Loucy (cell line): ENCODE measurements at regions not wholly inside any gene's neighbourhood (a gene's known extent, or its start where the extent isn't known, plus 50 kb on each side); places are given as distances from the start of the nearest gene placed in this dataset.

Experiments
- H2AFZ ChIP-seq: fragments of 200-600 bp; sonication (generic); 2 replicates; pipeline ENCODE4 v1.6.0; 2016; ENCODE audit warnings: antibody characterized with exemption, mild to moderate bottlenecking, low read length, moderate library complexity
- H3F3A ChIP-seq: fragments of 200-600 bp; 2 replicates; pipeline ENCODE4 v1.6.0; 2016; ENCODE audit warnings: antibody characterized with exemption, low read depth, mild to moderate bottlenecking
- H3K27me3 ChIP-seq: fragments of 200-600 bp; sonication (generic); 2 replicates; pipeline ENCODE4 v1.6.1; 2014; ENCODE audit warnings: low read length, mild to moderate bottlenecking; ENCODE audit not compliant: insufficient read depth, poor library complexity, severe bottlenecking
- H3K36me3 ChIP-seq: fragments of 200-600 bp; sonication (generic); 2 replicates; pipeline ENCODE4 v1.6.1; 2016; ENCODE audit warnings: low read length; ENCODE audit not compliant: insufficient read depth
- H3K4me1 ChIP-seq: fragments of 200-600 bp; sonication (generic); 2 replicates; pipeline ENCODE4 v1.5.1; 2014; ENCODE audit warnings: low read length, mild to moderate bottlenecking; ENCODE audit not compliant: insufficient read depth, poor library complexity, severe bottlenecking
- H3K4me2 ChIP-seq: fragments of 200-600 bp; sonication (generic); 2 replicates; pipeline ENCODE4 v1.6.0; 2014; ENCODE audit warnings: antibody characterized with exemption, low read length, low read depth, mild to moderate bottlenecking; ENCODE audit not compliant: poor library complexity, severe bottlenecking
- H3K4me3 ChIP-seq: fragments of 200-600 bp; sonication (generic); 2 replicates; pipeline ENCODE4 v1.5.1; 2014; ENCODE audit warnings: low read length, mild to moderate bottlenecking, mixed read lengths; ENCODE audit not compliant: poor library complexity, severe bottlenecking
- H3K79me2 ChIP-seq: fragments of 200-600 bp; sonication (generic); 2 replicates; pipeline ENCODE4 v1.6.1; 2014; ENCODE audit warnings: low read length; ENCODE audit not compliant: insufficient read depth
- H3K9ac ChIP-seq: fragments of 200-600 bp; sonication (generic); 2 replicates; pipeline ENCODE4 v1.6.0; 2014; ENCODE audit warnings: mild to moderate bottlenecking, low read depth, low read length, moderate library complexity; ENCODE audit not compliant: poor library complexity, severe bottlenecking
- H3K9me2 ChIP-seq: fragments of 200-600 bp; sonication (generic); replicated peaks from 2 replicates; pipeline ENCODE4 v1.6.1; 2016; ENCODE audit warnings: low read depth, low read length, mixed read lengths
- H3K9me3 ChIP-seq: fragments of 200-600 bp; sonication (generic); 2 replicates; pipeline ENCODE4 v1.6.1; 2014; ENCODE audit warnings: mild to moderate bottlenecking, antibody characterized with exemption, low read length, low read depth; ENCODE audit not compliant: insufficient read depth
- H4K20me1 ChIP-seq: fragments of 200-600 bp; sonication (generic); 2 replicates; pipeline ENCODE4 v1.6.0; 2014; ENCODE audit warnings: antibody characterized with exemption, low read length, mild to moderate bottlenecking; ENCODE audit not compliant: insufficient read depth, poor library complexity, severe bottlenecking
- CTCF ChIP-seq: fragments of 200-600 bp; sonication (generic); conservative IDR thresholded peaks from 2 replicates; pipeline ENCODE4 v1.5.1; 2014; ENCODE audit warnings: mild to moderate bottlenecking, antibody characterized with exemption, low read length
- EZH2phosphoT487 ChIP-seq: fragments of 200-600 bp; IDR thresholded peaks from 2 replicates; pipeline ENCODE4 v1.6.1; 2018; ENCODE audit warnings: antibody characterized with exemption, mild to moderate bottlenecking, moderate library complexity, borderline replicate concordance

- Histone ChIP-seq H3K27me3 (no peaks in the 10 kb centered on the region), H3K9me3 (no peaks in the 10 kb centered on the region), H4K20me1 (no peaks in the 10 kb centered on the region), H3K9me2 (no peaks in the 10 kb centered on the region), H3K4me1 (no peaks in the 10 kb centered on the region), H3F3A (no peaks in the 10 kb centered on the region), H3K4me3 (no peak overlapping the region), H2AFZ (no peak overlapping the region), H3K36me3 (no peaks in the 10 kb centered on the region), H3K79me2 (no peaks in the 10 kb centered on the region), H3K9ac (no peak overlapping the region), H3K4me2 (no peak overlapping the region)
- no peak for TF ChIP-seq EZH2phosphoT487
- no peak for TF ChIP-seq CTCF
Measured at GRCh38 chr4:30471861-30472260, 248.3 kb upstream of the PCDH7 start.

- Histone ChIP-seq H3K4me2 (no peak overlapping the region), H4K20me1 (no peaks in the 10 kb centered on the region), H3K4me1 (no peaks in the 10 kb centered on the region)
Measured at GRCh38 chr4:30473225-30473624, 246.9 kb upstream of the PCDH7 start.

GRCh38 chr4:30495251-30495650, 224.9 kb upstream of the PCDH7 start:
- no peaks in the 10 kb centered on the region for H3K9me2 ChIP-seq
- no peak overlapping the region for H3K4me3 ChIP-seq
- H3K9ac ChIP-seq, result no peak overlapping the region
- no peaks in the 10 kb centered on the region for H3K79me2 ChIP-seq
- no peak overlapping the region for H2AFZ ChIP-seq
- no peaks in the 10 kb centered on the region for H3F3A ChIP-seq
- TF ChIP-seq EZH2phosphoT487 (no peak), CTCF (no peak)
- no peaks in the 10 kb centered on the region for H3K36me3 ChIP-seq
- H3K4me2 ChIP-seq, result no peak overlapping the region
- no peaks in the 10 kb centered on the region for H4K20me1 ChIP-seq
- no peaks in the 10 kb centered on the region for H3K27me3 ChIP-seq
- H3K4me1 ChIP-seq, result no peaks in the 10 kb centered on the region
- H3K9me3 ChIP-seq, result no peaks in the 10 kb centered on the region

More at GRCh38 chr4:30473225-30473624, 246.9 kb upstream of the PCDH7 start:
- no peaks in the 10 kb centered on the region for H3K9me3 ChIP-seq
- no peak for TF ChIP-seq CTCF
- no peak for TF ChIP-seq EZH2phosphoT487
- H3K79me2 ChIP-seq, result no peaks in the 10 kb centered on the region
- no peaks in the 10 kb centered on the region for H3K36me3 ChIP-seq
- no peak overlapping the region for H2AFZ ChIP-seq
- H3K9ac ChIP-seq, result no peak overlapping the region
- H3F3A ChIP-seq, result no peaks in the 10 kb centered on the region
- no peaks in the 10 kb centered on the region for H3K9me2 ChIP-seq
- no peaks in the 10 kb centered on the region for H3K27me3 ChIP-seq
- no peak overlapping the region for H3K4me3 ChIP-seq
